ENCODE measurements at regions not wholly inside any gene's neighbourhood (a gene's known extent, or its start where the extent isn't known, plus 50 kb on each side); places are given as distances from the start of the nearest gene placed in this dataset.

GRCh38 chr11:130995266-130995665 is 79.0 kb upstream of the SNX19 start:
- no peak for TF ChIP-seq POLR2A (IDR thresholded peaks at IDR 0.05)
- TF ChIP-seq POLR2AphosphoS5 (IDR thresholded peaks at IDR 0.05): no peak
- no peak for TF ChIP-seq CTCF (IDR thresholded peaks at IDR 0.05)
- Histone ChIP-seq H3K4me1 (no peaks in the 10 kb centered on the region), H3K27ac (no peak overlapping the region), H3K36me3 (no peaks in the 10 kb centered on the region), H3K27me3 (no peaks in the 10 kb centered on the region), H3K9me3 (no peaks in the 10 kb centered on the region), H3K4me3 (no peak overlapping the region)
- intact Hi-C loops (cut with DNase I; ENCODE audit: low total_unique reads): no loop called here
- no peak for DNase-seq (ENCODE audit: low spot score in 2 of 2)

- no peak for DNase-seq (ENCODE audit: low spot score in 2 of 2)
- H3K4me3 ChIP-seq: no peak overlapping the region
- no peak overlapping the region for H3K27ac ChIP-seq
- intact Hi-C loops (cut with DNase I; ENCODE audit: low total_unique reads): no loop called here
- H3K27me3 ChIP-seq: no peaks in the 10 kb centered on the region
- no peaks in the 10 kb centered on the region for H3K9me3 ChIP-seq
- TF ChIP-seq CTCF (IDR thresholded peaks at IDR 0.05) (no peak), POLR2A (IDR thresholded peaks at IDR 0.05) (no peak), POLR2AphosphoS5 (IDR thresholded peaks at IDR 0.05) (no peak)
- no peaks in the 10 kb centered on the region for H3K36me3 ChIP-seq
- no peaks in the 10 kb centered on the region for H3K4me1 ChIP-seq
Observed at GRCh38 chr11:130997278-130997677, 81.0 kb upstream of the SNX19 start.

GRCh38 chr11:130999086-130999485 is 82.8 kb upstream of the SNX19 start:
- Histone ChIP-seq H3K4me1 (no peaks in the 10 kb centered on the region), H3K9me3 (no peaks in the 10 kb centered on the region), H3K27ac (no peak overlapping the region), H3K36me3 (no peaks in the 10 kb centered on the region), H3K4me3 (no peak overlapping the region), H3K27me3 (no peaks in the 10 kb centered on the region)
- intact Hi-C loops (cut with DNase I; ENCODE audit: low total_unique reads): no loop called here
- no peak for DNase-seq (ENCODE audit: low spot score in 2 of 2)
- TF ChIP-seq POLR2AphosphoS5 (IDR thresholded peaks at IDR 0.05) (no peak), POLR2A (IDR thresholded peaks at IDR 0.05) (no peak), CTCF (IDR thresholded peaks at IDR 0.05) (no peak)

- Histone ChIP-seq H3K4me1 (no peaks in the 10 kb centered on the region), H3K27me3 (no peaks in the 10 kb centered on the region), H3K27ac (no peak overlapping the region), H3K4me3 (no peak overlapping the region), H3K9me3 (no peaks in the 10 kb centered on the region), H3K36me3 (no peaks in the 10 kb centered on the region)
- DNase-seq (ENCODE audit: low spot score in 2 of 2): no peak
- TF ChIP-seq CTCF (IDR thresholded peaks at IDR 0.05): no peak
- no peak for TF ChIP-seq POLR2A (IDR thresholded peaks at IDR 0.05)
- no peak for TF ChIP-seq POLR2AphosphoS5 (IDR thresholded peaks at IDR 0.05)
- intact Hi-C loops (cut with DNase I; ENCODE audit: low total_unique reads): no loop called here
Observed at GRCh38 chr11:130999992-131000770, 83.9 kb upstream of the SNX19 start.

GRCh38 chr11:131002145-131002544 is 85.9 kb upstream of the SNX19 start:
- TF ChIP-seq CTCF (IDR thresholded peaks at IDR 0.05) (no peak), POLR2A (IDR thresholded peaks at IDR 0.05) (no peak), POLR2AphosphoS5 (IDR thresholded peaks at IDR 0.05) (no peak)
- no peaks in the 10 kb centered on the region for H3K9me3 ChIP-seq
- intact Hi-C loops (cut with DNase I; ENCODE audit: low total_unique reads): no loop called here
- H3K27ac ChIP-seq: no peak overlapping the region
- H3K4me3 ChIP-seq: no peak overlapping the region
- no peaks in the 10 kb centered on the region for H3K27me3 ChIP-seq
- no peak for DNase-seq (ENCODE audit: low spot score in 2 of 2)
- no peaks in the 10 kb centered on the region for H3K4me1 ChIP-seq
- H3K36me3 ChIP-seq: no peaks in the 10 kb centered on the region
